ENCODE measurements at regions not wholly inside any gene's neighbourhood (a gene's known extent, or its start where the extent isn't known, plus 50 kb on each side); places are given as distances from the start of the nearest gene placed in this dataset.

- Histone ChIP-seq H2BK5ac (ENCODE audit: low read depth, low read length) (no peak overlapping the region), H2BK15ac (ENCODE audit: low read length) (no peak overlapping the region), H2BK120ac (replicated peaks; ENCODE audit: low read depth, low read length) (no peak overlapping the region), H3K4me2 (ENCODE audit: insufficient read depth in 1 of 2, low read depth in 2 of 2, low read length in 2 of 2) (no peak overlapping the region), H3K14ac (ENCODE audit: insufficient read length) (no peak overlapping the region), H3K79me2 (ENCODE audit: control insufficient read depth in 1 of 2, insufficient read depth in 2 of 2, low read length in 2 of 2) (no peaks in the 10 kb centered on the region), H4K8ac (ENCODE audit: extremely low read depth, insufficient read depth, low read length) (no peak overlapping the region), H3K27me3 (replicated peaks in 1 of 4; ENCODE audit: control insufficient read depth in 3 of 4, extremely low read depth in 1 of 4, insufficient read depth in 3 of 4, low read length in 3 of 4) (no peaks in the 10 kb centered on the region), H2AK5ac (ENCODE audit: low read depth, low read length) (no peak overlapping the region), H3K4ac (replicated peaks; ENCODE audit: insufficient read length, low read depth, low read length) (no peak overlapping the region), H2BK20ac (ENCODE audit: low read length) (no peak overlapping the region), H2BK12ac (ENCODE audit: low read depth, low read length) (no peak overlapping the region), H3K9ac (replicated peaks in 1 of 4; ENCODE audit: extremely low read depth in 1 of 4, low read depth in 3 of 4, low read length in 3 of 4) (no peak overlapping the region), H3K18ac (ENCODE audit: extremely low read depth, low read length) (no peak overlapping the region), H3K9me3 (ENCODE audit: insufficient read depth in 2 of 2, low read depth in 1 of 2, low read length in 1 of 2) (no peaks in the 10 kb centered on the region), H3K56ac (replicated peaks; ENCODE audit: insufficient read length, low read depth, low read length) (no peak overlapping the region), H3K36me3 (ENCODE audit: control insufficient read depth in 2 of 4, insufficient read depth in 4 of 4, low read length in 3 of 4) (no peaks in the 10 kb centered on the region), H4K5ac (ENCODE audit: insufficient read length, low read depth, low read length) (no peak overlapping the region), H3K4me1 (replicated peaks in 1 of 4; ENCODE audit: control insufficient read depth in 3 of 4, insufficient read depth in 4 of 4, low read length in 3 of 4) (no peaks in the 10 kb centered on the region), H3K23me2 (ENCODE audit: low read depth, low read length) (no peaks in the 10 kb centered on the region), H3K23ac (ENCODE audit: insufficient read length) (no peak overlapping the region), H3K27ac (ENCODE audit: low read depth, low read length) (no peak overlapping the region), H3K4me3 (ENCODE audit: extremely low read depth in 1 of 4, insufficient read depth in 2 of 4, low read depth in 3 of 4, low read length in 4 of 4) (no peak overlapping the region), H4K20me1 (replicated peaks in 1 of 2; ENCODE audit: control insufficient read depth in 1 of 2, insufficient read depth in 2 of 2, low read length in 2 of 2) (no peaks in the 10 kb centered on the region), H3K79me1 (ENCODE audit: low read depth, low read length) (no peaks in the 10 kb centered on the region), H4K91ac (replicated peaks; ENCODE audit: insufficient read length, low read length) (no peak overlapping the region), H2AFZ (ENCODE audit: low read length) (no peak overlapping the region)
- FAIRE-seq, result no peak
- WGBS, 2 experiments (ENCODE audit: extremely low coverage in 1 of 2, insufficient coverage in 1 of 2, insufficient read length in 1 of 2, insufficient replicate concordance in 2 of 2, low coverage in 1 of 2, low lambda C conversion rate in 2 of 2, missing lambda C conversion rate in 1 of 2), result 96% methylated on average over 3 of the region's 3 CpGs; no CpG with 5 or more reads in 1 of the 2 experiments
- POLR2A ChIA-PET (ENCODE audit: partially characterized antibody), result no interaction called here
- DNase-seq (ENCODE audit: low read depth in 1 of 2, low spot score in 2 of 2), result no peak
- CTCF ChIA-PET (ENCODE audit: partially characterized antibody), result interaction anchor here (0.9 to 1.6 kb wide), 5 partner anchors 10 to 169 kb away, joined by 3 to 4 read pairs (median 3); no protein-coding TSS in a partner anchor
- no peak for TF ChIP-seq KDM4A (IDR thresholded peaks at IDR 0.05; ENCODE audit: low read depth, low read length, severe bottlenecking)
- no peak for TF ChIP-seq BACH1 (IDR thresholded peaks at IDR 0.05; ENCODE audit: low read length)
- no peak for TF ChIP-seq SIRT6 (IDR thresholded peaks at IDR 0.05; ENCODE audit: low read length)
- TF ChIP-seq, protein P1, sequence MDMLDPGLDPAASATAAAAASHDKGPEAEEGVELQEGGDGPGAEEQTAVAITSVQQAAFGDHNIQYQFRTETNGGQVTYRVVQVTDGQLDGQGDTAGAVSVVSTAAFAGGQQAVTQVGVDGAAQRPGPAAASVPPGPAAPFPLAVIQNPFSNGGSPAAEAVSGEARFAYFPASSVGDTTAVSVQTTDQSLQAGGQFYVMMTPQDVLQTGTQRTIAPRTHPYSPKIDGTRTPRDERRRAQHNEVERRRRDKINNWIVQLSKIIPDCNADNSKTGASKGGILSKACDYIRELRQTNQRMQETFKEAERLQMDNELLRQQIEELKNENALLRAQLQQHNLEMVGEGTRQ (IDR thresholded peaks at IDR 0.05; ENCODE audit: low read length), result no peak
- no peak for TF ChIP-seq NRF1 (IDR thresholded peaks at IDR 0.05; ENCODE audit: low read depth, low read length)
- TF ChIP-seq SP1 (IDR thresholded peaks at IDR 0.05; ENCODE audit: low read depth, low read length), result no peak
- no peak for TF ChIP-seq JUND (IDR thresholded peaks at IDR 0.05; ENCODE audit: low read length)
- no peak for TF ChIP-seq EZH2 (IDR thresholded peaks at IDR 0.05; ENCODE audit: low read depth, low read length, severe bottlenecking)
- no peak for TF ChIP-seq TBP (IDR thresholded peaks at IDR 0.05; ENCODE audit: low read depth, low read length)
- TF ChIP-seq CEBPB (IDR thresholded peaks at IDR 0.05; ENCODE audit: low read depth, low read length), result no peak
- no peak for TF ChIP-seq KDM5A (IDR thresholded peaks at IDR 0.05; ENCODE audit: low read length)
- TF ChIP-seq POLR2A (IDR thresholded peaks at IDR 0.05; ENCODE audit: control extremely low read depth in 1 of 2, low read depth in 2 of 2, low read length in 2 of 2), result no peak
- TF ChIP-seq, protein P2, sequence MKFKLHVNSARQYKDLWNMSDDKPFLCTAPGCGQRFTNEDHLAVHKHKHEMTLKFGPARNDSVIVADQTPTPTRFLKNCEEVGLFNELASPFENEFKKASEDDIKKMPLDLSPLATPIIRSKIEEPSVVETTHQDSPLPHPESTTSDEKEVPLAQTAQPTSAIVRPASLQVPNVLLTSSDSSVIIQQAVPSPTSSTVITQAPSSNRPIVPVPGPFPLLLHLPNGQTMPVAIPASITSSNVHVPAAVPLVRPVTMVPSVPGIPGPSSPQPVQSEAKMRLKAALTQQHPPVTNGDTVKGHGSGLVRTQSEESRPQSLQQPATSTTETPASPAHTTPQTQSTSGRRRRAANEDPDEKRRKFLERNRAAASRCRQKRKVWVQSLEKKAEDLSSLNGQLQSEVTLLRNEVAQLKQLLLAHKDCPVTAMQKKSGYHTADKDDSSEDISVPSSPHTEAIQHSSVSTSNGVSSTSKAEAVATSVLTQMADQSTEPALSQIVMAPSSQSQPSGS (IDR thresholded peaks at IDR 0.05; ENCODE audit: low read length), result no peak
Observed at GRCh38 chr1:240020871-240021270, 70.8 kb upstream of the FMN2 start.

All from H1 (cell line).